Thyroid gland (tissue), 4 donors: ENCODE measurements at regions not wholly inside any gene's neighbourhood (a gene's known extent, or its start where the extent isn't known, plus 50 kb on each side); places are given as distances from the start of the nearest gene placed in this dataset.
A peak's percentile ranks its signal among the peaks of the same experiment; 100 is the strongest.
"Not testable (repeated sequence)": the region's sequence is repeated elsewhere in the genome, so short reads cannot be mapped to it uniquely, and the experiment has no call there.

Experiments
- DNase-seq, 2 donors: peaks; one replicate each; pipeline ENCODE4 v3.0.0-alpha.2; 2019
- H3K27ac ChIP-seq, 3 donors: fragments of 200-600 bp; sonication (generic); 1 replicate in 2 of 3; 2 replicates in 1 of 3; pipeline ENCODE4 v1.5.1; 2016 to 2019; ENCODE audit warnings: mild to moderate bottlenecking in 1 of 3, moderate library complexity in 1 of 3
- H3K27me3 ChIP-seq: fragments of 200-600 bp; sonication (generic); one replicate; pipeline ENCODE4 v1.5.1; 2019
- H3K36me3 ChIP-seq, 2 donors: fragments of 200-600 bp; sonication (generic); one replicate each; pipeline ENCODE4 v1.5.1; 2016 to 2019
- H3K4me1 ChIP-seq, 2 donors: fragments of 200-600 bp; sonication (generic); one replicate each; pipeline ENCODE4 v1.5.1; 2017 to 2019
- H3K4me3 ChIP-seq, 3 donors: fragments of 200-600 bp; sonication (generic); replicated peaks in 1 of 3; 1 replicate in 2 of 3; 2 replicates in 1 of 3; pipeline ENCODE4 v1.5.1; 2016; ENCODE audit warnings: mild to moderate bottlenecking in 1 of 3
- H3K9me3 ChIP-seq: fragments of 200-600 bp; sonication (generic); one replicate; pipeline ENCODE4 v1.5.1; 2017
- WGBS, 2 donors: methylation state at CpG; one replicate each; pipeline ENCODE4 v1.1.5; 2017; 5-methylcytosine and 5-hydroxymethylcytosine counted together
- intact Hi-C: fragments of 100-400 bp; cut with DNase I; formaldehyde crosslinking; loops from one replicate; pipeline ENCODE4 v1.15.1; 2023

GRCh38 chr16:90220315-90220714, 143.2 kb upstream of the PRDM7 start:
- H3K9me3 ChIP-seq, DNase-seq, H3K27me3 ChIP-seq, H3K4me3 ChIP-seq, H3K4me1 ChIP-seq, intact Hi-C loops, H3K36me3 ChIP-seq, H3K27ac ChIP-seq: not testable (repeated sequence)

- H3K4me3 ChIP-seq, H3K36me3 ChIP-seq, intact Hi-C loops, H3K9me3 ChIP-seq, H3K27ac ChIP-seq, H3K4me1 ChIP-seq, DNase-seq, H3K27me3 ChIP-seq: not testable (repeated sequence)
- WGBS, 2 donors = no CpG with 5 or more reads among the region's 11 CpGs
These were observed 98.5 kb upstream of the PRDM7 start for GRCh38 chr16:90175610-90176009.

GRCh38 chr16:90171626-90172025, 94.5 kb upstream of the PRDM7 start:
- H3K9me3 ChIP-seq, H3K4me3 ChIP-seq, DNase-seq, H3K36me3 ChIP-seq, H3K27me3 ChIP-seq, intact Hi-C loops, H3K4me1 ChIP-seq, H3K27ac ChIP-seq: not testable (repeated sequence)
- 95 to 97% methylated on average over 13 to 14 of the region's 21 CpGs for WGBS, 2 donors

- intact Hi-C loops, H3K4me3 ChIP-seq, H3K9me3 ChIP-seq, H3K27ac ChIP-seq, H3K36me3 ChIP-seq, DNase-seq, H3K4me1 ChIP-seq, H3K27me3 ChIP-seq: not testable (repeated sequence)
- 81 to 100% methylated on average over 1 to 5 of the region's 29 CpGs for WGBS, 2 donors
These were observed 92.1 kb upstream of the PRDM7 start for GRCh38 chr16:90169127-90169655.

GRCh38 chr16:90168349-90169126, 91.4 kb upstream of the PRDM7 start:
- H3K27me3 ChIP-seq, H3K36me3 ChIP-seq, H3K4me1 ChIP-seq, H3K9me3 ChIP-seq, H3K27ac ChIP-seq, intact Hi-C loops, H3K4me3 ChIP-seq: not testable (repeated sequence)
- DNase-seq = peak in 1 of 2 donors; percentile 1
- 85 to 94% methylated on average over 3 to 11 of the region's 38 CpGs for WGBS, 2 donors

- DNase-seq, H3K4me3 ChIP-seq, intact Hi-C loops, H3K9me3 ChIP-seq, H3K4me1 ChIP-seq, H3K36me3 ChIP-seq, H3K27me3 ChIP-seq, H3K27ac ChIP-seq: not testable (repeated sequence)
- whole genome bisulfite sequencing, 2 donors = 93 to 96% methylated on average over 15 to 16 of the region's 19 CpGs
These were observed 90.6 kb upstream of the PRDM7 start for GRCh38 chr16:90167734-90168133.

- H3K4me3 ChIP-seq, H3K4me1 ChIP-seq, DNase-seq, H3K36me3 ChIP-seq, H3K9me3 ChIP-seq, H3K27ac ChIP-seq, H3K27me3 ChIP-seq, intact Hi-C loops: not testable (repeated sequence)
- 75 to 92% methylated on average over 4 to 6 of the region's 12 CpGs for WGBS, 2 donors
These were observed 89.8 kb upstream of the PRDM7 start for GRCh38 chr16:90166679-90167556.

GRCh38 chr16:90151027-90151426, 73.9 kb upstream of the PRDM7 start:
- H3K27ac ChIP-seq, H3K4me3 ChIP-seq, H3K36me3 ChIP-seq, H3K9me3 ChIP-seq, DNase-seq, intact Hi-C loops, H3K27me3 ChIP-seq, H3K4me1 ChIP-seq: not testable (repeated sequence)
- 100% methylated on average over 1 of the region's 4 CpGs; no CpG with 5 or more reads in 1 of the 2 donors for WGBS, 2 donors
